Spleen (tissue), 7 donors: ENCODE measurements at regions not wholly inside any gene's neighbourhood (a gene's known extent, or its start where the extent isn't known, plus 50 kb on each side); places are given as distances from the start of the nearest gene placed in this dataset.

Experiments used
- POLR2A ChIP-seq, 3 donors: fragments of 450-650 bp; IDR thresholded peaks; one replicate each; pipeline ENCODE4 v1.5.1; 2017; ENCODE audit warnings: antibody characterized with exemption in 3 of 3, mild to moderate bottlenecking in 1 of 3
- POLR2AphosphoS5 ChIP-seq, 3 donors: sonication (generic); formaldehyde crosslinking; IDR thresholded peaks; one replicate each; pipeline ENCODE4 v1.5.1; 2017; ENCODE audit warnings: antibody characterized with exemption in 3 of 3
- TF ChIP-seq, protein P1 (sequence below), 11 experiments: fragments of 200-600 bp in 7 of 11; fragments of 450-650 bp in 4 of 11; sonication (generic) in 4 of 11; IDR thresholded peaks in 8 of 11; conservative IDR thresholded peaks in 3 of 11; 1 replicate in 7 of 11; 2 replicates in 4 of 11; pipeline versions ENCODE4 v1.4.0 to v1.8.0; 2016 to 2021; ENCODE audit warnings: antibody characterized with exemption in 11 of 11, inconsistent platforms in 4 of 11, mild to moderate bottlenecking in 1 of 11
- donor health status: DM: no; HTN: no; CAD: no; lungs with moderate emphysema.
- donor health status: DM: no; HTN: no; CAD: no.
- donor health status: DM: no; HTN: no; CAD: no.

- TF ChIP-seq POLR2AphosphoS5 (IDR thresholded peaks at IDR 0.05) (no peak), POLR2A (IDR thresholded peaks at IDR 0.05) (no peak)
- TF ChIP-seq, protein P1, sequence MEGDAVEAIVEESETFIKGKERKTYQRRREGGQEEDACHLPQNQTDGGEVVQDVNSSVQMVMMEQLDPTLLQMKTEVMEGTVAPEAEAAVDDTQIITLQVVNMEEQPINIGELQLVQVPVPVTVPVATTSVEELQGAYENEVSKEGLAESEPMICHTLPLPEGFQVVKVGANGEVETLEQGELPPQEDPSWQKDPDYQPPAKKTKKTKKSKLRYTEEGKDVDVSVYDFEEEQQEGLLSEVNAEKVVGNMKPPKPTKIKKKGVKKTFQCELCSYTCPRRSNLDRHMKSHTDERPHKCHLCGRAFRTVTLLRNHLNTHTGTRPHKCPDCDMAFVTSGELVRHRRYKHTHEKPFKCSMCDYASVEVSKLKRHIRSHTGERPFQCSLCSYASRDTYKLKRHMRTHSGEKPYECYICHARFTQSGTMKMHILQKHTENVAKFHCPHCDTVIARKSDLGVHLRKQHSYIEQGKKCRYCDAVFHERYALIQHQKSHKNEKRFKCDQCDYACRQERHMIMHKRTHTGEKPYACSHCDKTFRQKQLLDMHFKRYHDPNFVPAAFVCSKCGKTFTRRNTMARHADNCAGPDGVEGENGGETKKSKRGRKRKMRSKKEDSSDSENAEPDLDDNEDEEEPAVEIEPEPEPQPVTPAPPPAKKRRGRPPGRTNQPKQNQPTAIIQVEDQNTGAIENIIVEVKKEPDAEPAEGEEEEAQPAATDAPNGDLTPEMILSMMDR (IDR thresholded peaks at IDR 0.05 in 8 of 11, conservative IDR thresholded peaks at IDR 0.05 in 3 of 11) = no peak
These were observed 573.7 kb downstream of the TBL1XR1 start for GRCh38 chr3:176623468-176624150.
